ENCODE measurements at regions not wholly inside any gene's neighbourhood (a gene's known extent, or its start where the extent isn't known, plus 50 kb on each side); places are given as distances from the start of the nearest gene placed in this dataset.

- 84% methylated on average over 2 of the region's 2 CpGs for WGBS (ENCODE audit: insufficient coverage)
- no peak for ATAC-seq
- no peaks in the 10 kb centered on the region for H3K36me3 ChIP-seq (ENCODE audit: control insufficient read depth, insufficient read depth, low read length)
- no peak for DNase-seq
- Mint-ChIP-seq H3K4me1 (no peaks in the 10 kb centered on the region), H3K36me3 (no peaks in the 10 kb centered on the region), H3K4me3 (no peak overlapping the region), H3K27ac (no peak overlapping the region), H3K9me3 (no peaks in the 10 kb centered on the region), H3K27me3 (ENCODE audit: low read depth in 2 of 2) (peaks cover 15 to 19% of the 10 kb centered on the region in 2 donors)
- H3K27me3 ChIP-seq (ENCODE audit: control insufficient read depth, insufficient read depth, low read length), result no peaks in the 10 kb centered on the region
- intact Hi-C loops (cut with micrococcal nuclease), result no loop called here
- no peak for TF ChIP-seq CTCF (IDR thresholded peaks at IDR 0.05)
- H3K9me3 ChIP-seq (ENCODE audit: control insufficient read depth, insufficient read depth, low read length), result no peaks in the 10 kb centered on the region
- no peak overlapping the region for H3K4me3 ChIP-seq (ENCODE audit: low read length)
- H3K4me1 ChIP-seq (ENCODE audit: control insufficient read depth, insufficient read depth, low read length), result no peaks in the 10 kb centered on the region
- H3K27ac ChIP-seq (ENCODE audit: low read length), result no peak overlapping the region
Observed at GRCh38 chr3:150299201-150299600, 108.9 kb upstream of the TSC22D2 start.

- H3K4me3 Mint-ChIP-seq, result no peak overlapping the region
- H3K27ac ChIP-seq (ENCODE audit: low read length), result no peak overlapping the region
- TF ChIP-seq CTCF (IDR thresholded peaks at IDR 0.05), result no peak
- intact Hi-C loops (cut with micrococcal nuclease), result no loop called here
- H3K36me3 ChIP-seq (ENCODE audit: control insufficient read depth, insufficient read depth, low read length), result no peaks in the 10 kb centered on the region
- ATAC-seq (no peak), DNase-seq (no peak)
- no peaks in the 10 kb centered on the region for H3K4me1 Mint-ChIP-seq
- no peaks in the 10 kb centered on the region for H3K4me1 ChIP-seq (ENCODE audit: control insufficient read depth, insufficient read depth, low read length)
- H3K27me3 Mint-ChIP-seq (ENCODE audit: low read depth in 2 of 2), result peaks cover 10 to 23% of the 10 kb centered on the region in 2 donors
- no peaks in the 10 kb centered on the region for H3K9me3 Mint-ChIP-seq
- no peaks in the 10 kb centered on the region for H3K27me3 ChIP-seq (ENCODE audit: control insufficient read depth, insufficient read depth, low read length)
- H3K36me3 Mint-ChIP-seq, result no peaks in the 10 kb centered on the region
- no peaks in the 10 kb centered on the region for H3K9me3 ChIP-seq (ENCODE audit: control insufficient read depth, insufficient read depth, low read length)
- no peak overlapping the region for H3K4me3 ChIP-seq (ENCODE audit: low read length)
- 82% methylated on average over 1 of the region's 3 CpGs for WGBS (ENCODE audit: insufficient coverage)
- no peak overlapping the region for H3K27ac Mint-ChIP-seq
Observed at GRCh38 chr3:150296966-150297365, 111.1 kb upstream of the TSC22D2 start.

- no peak for TF ChIP-seq CTCF (IDR thresholded peaks at IDR 0.05)
- H3K9me3 Mint-ChIP-seq, result no peaks in the 10 kb centered on the region
- H3K4me3 Mint-ChIP-seq, result no peak overlapping the region
- ATAC-seq, result no peak
- H3K36me3 ChIP-seq (ENCODE audit: control insufficient read depth, insufficient read depth, low read length), result no peaks in the 10 kb centered on the region
- H3K27ac Mint-ChIP-seq, result no peak overlapping the region
- H3K4me1 Mint-ChIP-seq, result no peaks in the 10 kb centered on the region
- no peak overlapping the region for H3K27ac ChIP-seq (ENCODE audit: low read length)
- no peaks in the 10 kb centered on the region for H3K36me3 Mint-ChIP-seq
- H3K9me3 ChIP-seq (ENCODE audit: control insufficient read depth, insufficient read depth, low read length), result no peaks in the 10 kb centered on the region
- 90% methylated on average over 4 of the region's 5 CpGs for WGBS (ENCODE audit: insufficient coverage)
- peaks cover 12 to 18% of the 10 kb centered on the region in 2 donors for H3K27me3 Mint-ChIP-seq (ENCODE audit: low read depth in 2 of 2)
- no peaks in the 10 kb centered on the region for H3K27me3 ChIP-seq (ENCODE audit: control insufficient read depth, insufficient read depth, low read length)
- no peaks in the 10 kb centered on the region for H3K4me1 ChIP-seq (ENCODE audit: control insufficient read depth, insufficient read depth, low read length)
- no peak overlapping the region for H3K4me3 ChIP-seq (ENCODE audit: low read length)
- DNase-seq, result no peak
- intact Hi-C loops (cut with micrococcal nuclease), result no loop called here
Observed at GRCh38 chr3:150296123-150296735, 111.9 kb upstream of the TSC22D2 start.

- intact Hi-C loops (cut with micrococcal nuclease), result no loop called here
- H3K4me3 Mint-ChIP-seq, result no peak overlapping the region
Observed at GRCh38 chr3:150293401-150294001, 114.6 kb upstream of the TSC22D2 start.

More at GRCh38 chr3:150293401-150294001, 114.6 kb upstream of the TSC22D2 start:
- Mint-ChIP-seq H3K27ac (no peak overlapping the region), H3K9me3 (no peaks in the 10 kb centered on the region), H3K4me1 (no peaks in the 10 kb centered on the region), H3K27me3 (ENCODE audit: low read depth in 2 of 2) (peaks cover 17 to 35% of the 10 kb centered on the region in 2 donors), H3K36me3 (no peaks in the 10 kb centered on the region)
- Histone ChIP-seq H3K4me1 (ENCODE audit: control insufficient read depth, insufficient read depth, low read length) (no peaks in the 10 kb centered on the region), H3K27ac (ENCODE audit: low read length) (no peak overlapping the region), H3K9me3 (ENCODE audit: control insufficient read depth, insufficient read depth, low read length) (no peaks in the 10 kb centered on the region), H3K36me3 (ENCODE audit: control insufficient read depth, insufficient read depth, low read length) (no peaks in the 10 kb centered on the region), H3K27me3 (ENCODE audit: control insufficient read depth, insufficient read depth, low read length) (peaks cover 3% of the 10 kb centered on the region), H3K4me3 (ENCODE audit: low read length) (no peak overlapping the region)
- no peak for DNase-seq
- ATAC-seq, result no peak
- 79% methylated on average over 6 of the region's 7 CpGs for whole genome bisulfite sequencing (ENCODE audit: insufficient coverage)
- no peak for TF ChIP-seq CTCF (IDR thresholded peaks at IDR 0.05)

Data from natural killer cell (primary cell).